Hepatocyte (in vitro differentiated cells): ENCODE measurements at regions not wholly inside any gene's neighbourhood (a gene's known extent, or its start where the extent isn't known, plus 50 kb on each side); places are given as distances from the start of the nearest gene placed in this dataset.

Source experiments
- DNase-seq: peaks from one replicate; pipeline ENCODE4 v3.0.0-alpha.2; 2016; ENCODE audit warnings: low spot score
- H2AFZ ChIP-seq: fragments of 200-600 bp; sonication (generic); 2 replicates; pipeline ENCODE4 v1.6.0; 2016; ENCODE audit warnings: antibody characterized with exemption, mild to moderate bottlenecking
- H3K27ac ChIP-seq: fragments of 200-600 bp; sonication (generic); 2 replicates; pipeline ENCODE4 v1.5.1; 2016; ENCODE audit warnings: mild to moderate bottlenecking
- H3K27me3 ChIP-seq: fragments of 200-600 bp; sonication (generic); 2 replicates; pipeline ENCODE4 v1.6.1; 2016
- H3K36me3 ChIP-seq: fragments of 200-600 bp; sonication (generic); replicated peaks from 2 replicates; pipeline ENCODE4 v1.5.1; 2016; ENCODE audit warnings: low read depth; ENCODE audit not compliant: insufficient read depth
- H3K4me1 ChIP-seq: fragments of 200-600 bp; sonication (generic); 2 replicates; pipeline ENCODE4 v1.5.1; 2016; ENCODE audit warnings: mild to moderate bottlenecking, moderate library complexity; ENCODE audit not compliant: insufficient read depth
- H3K4me2 ChIP-seq: fragments of 200-600 bp; sonication (generic); 2 replicates; pipeline ENCODE4 v1.6.0; 2016
- H3K4me3 ChIP-seq: fragments of 200-600 bp; sonication (generic); 2 replicates; pipeline ENCODE4 v1.5.1; 2016; ENCODE audit warnings: mild to moderate bottlenecking
- H3K79me2 ChIP-seq: fragments of 200-600 bp; sonication (generic); 2 replicates; pipeline ENCODE4 v1.6.0; 2017; ENCODE audit warnings: mild to moderate bottlenecking
- H3K9me2 ChIP-seq: fragments of 200-600 bp; sonication (generic); replicated peaks from 2 replicates; pipeline ENCODE4 v1.6.0; 2017; ENCODE audit warnings: mild to moderate bottlenecking; ENCODE audit not compliant: insufficient read depth
- H3K9me3 ChIP-seq: fragments of 200-600 bp; sonication (generic); 2 replicates; pipeline ENCODE4 v1.5.1; 2016; ENCODE audit warnings: low read depth, mild to moderate bottlenecking
- H4K20me1 ChIP-seq: fragments of 200-600 bp; sonication (generic); 2 replicates; pipeline ENCODE4 v1.6.0; 2016; ENCODE audit warnings: mild to moderate bottlenecking; ENCODE audit not compliant: insufficient read depth, poor library complexity, severe bottlenecking
- EZH2 ChIP-seq: fragments of 200-600 bp; sonication (generic); IDR thresholded peaks from 2 replicates; pipeline ENCODE4 v1.6.1; 2016; ENCODE audit warnings: antibody characterized with exemption, mild to moderate bottlenecking, borderline replicate concordance
- EZH2phosphoT487 ChIP-seq: fragments of 200-600 bp; sonication (generic); IDR thresholded peaks from one replicate; pipeline ENCODE4 v1.6.1; 2018; ENCODE audit warnings: antibody characterized with exemption, mild to moderate bottlenecking, low read depth, moderate library complexity; ENCODE audit not compliant: unreplicated experiment, severe bottlenecking
- WGBS: methylation state at CpG from one replicate; pipeline ENCODE4 v1.1.6; 2016; ENCODE audit warnings: low lambda C conversion rate; ENCODE audit errors: missing lambda C conversion rate; 5-methylcytosine and 5-hydroxymethylcytosine counted together
- TF ChIP-seq, protein P1 (sequence below): fragments of 200-600 bp; sonication (generic); IDR thresholded peaks from 2 replicates; pipeline ENCODE4 v1.5.1; 2016; ENCODE audit warnings: antibody characterized with exemption, mild to moderate bottlenecking; ENCODE audit not compliant: poor library complexity

DNA sequence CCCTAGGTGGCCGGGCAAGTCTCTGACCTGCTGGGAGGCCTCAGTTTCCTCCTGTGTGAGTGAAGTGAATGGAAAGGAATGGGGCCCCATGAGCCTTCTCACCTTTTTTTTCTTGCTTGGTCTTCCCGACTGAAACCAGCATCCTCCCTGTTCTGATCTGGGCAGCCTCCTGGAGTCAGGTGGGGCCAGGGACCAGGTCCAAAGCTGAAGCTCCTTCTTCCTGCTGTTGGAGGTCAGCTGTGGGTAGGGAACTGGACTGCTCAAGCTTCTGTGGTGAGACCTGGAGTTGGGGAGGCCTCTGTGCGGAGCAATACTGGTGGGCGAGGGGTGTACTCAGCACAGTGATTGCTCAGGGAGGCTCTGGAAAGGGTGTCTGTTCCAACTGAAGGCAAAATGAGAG, 99.7 kb downstream of the PCSK1 start:
- Histone ChIP-seq H3K4me1 (peaks cover 17% of the 10 kb centered on the region), H3K79me2 (no peaks in the 10 kb centered on the region), H4K20me1 (no peaks in the 10 kb centered on the region), H3K36me3 (no peaks in the 10 kb centered on the region), H3K9me2 (no peaks in the 10 kb centered on the region), H3K27me3 (no peaks in the 10 kb centered on the region), H2AFZ (no peak overlapping the region), H3K4me3 (no peak overlapping the region), H3K9me3 (no peaks in the 10 kb centered on the region), H3K27ac (no peak overlapping the region), H3K4me2 (no peak overlapping the region)
- 88% methylated on average over 4 of the region's 4 CpGs for WGBS
- no peak for DNase-seq
- TF ChIP-seq, protein P1, sequence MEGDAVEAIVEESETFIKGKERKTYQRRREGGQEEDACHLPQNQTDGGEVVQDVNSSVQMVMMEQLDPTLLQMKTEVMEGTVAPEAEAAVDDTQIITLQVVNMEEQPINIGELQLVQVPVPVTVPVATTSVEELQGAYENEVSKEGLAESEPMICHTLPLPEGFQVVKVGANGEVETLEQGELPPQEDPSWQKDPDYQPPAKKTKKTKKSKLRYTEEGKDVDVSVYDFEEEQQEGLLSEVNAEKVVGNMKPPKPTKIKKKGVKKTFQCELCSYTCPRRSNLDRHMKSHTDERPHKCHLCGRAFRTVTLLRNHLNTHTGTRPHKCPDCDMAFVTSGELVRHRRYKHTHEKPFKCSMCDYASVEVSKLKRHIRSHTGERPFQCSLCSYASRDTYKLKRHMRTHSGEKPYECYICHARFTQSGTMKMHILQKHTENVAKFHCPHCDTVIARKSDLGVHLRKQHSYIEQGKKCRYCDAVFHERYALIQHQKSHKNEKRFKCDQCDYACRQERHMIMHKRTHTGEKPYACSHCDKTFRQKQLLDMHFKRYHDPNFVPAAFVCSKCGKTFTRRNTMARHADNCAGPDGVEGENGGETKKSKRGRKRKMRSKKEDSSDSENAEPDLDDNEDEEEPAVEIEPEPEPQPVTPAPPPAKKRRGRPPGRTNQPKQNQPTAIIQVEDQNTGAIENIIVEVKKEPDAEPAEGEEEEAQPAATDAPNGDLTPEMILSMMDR, result no peak
- TF ChIP-seq EZH2phosphoT487, result no peak
- no peak for TF ChIP-seq EZH2

DNA sequence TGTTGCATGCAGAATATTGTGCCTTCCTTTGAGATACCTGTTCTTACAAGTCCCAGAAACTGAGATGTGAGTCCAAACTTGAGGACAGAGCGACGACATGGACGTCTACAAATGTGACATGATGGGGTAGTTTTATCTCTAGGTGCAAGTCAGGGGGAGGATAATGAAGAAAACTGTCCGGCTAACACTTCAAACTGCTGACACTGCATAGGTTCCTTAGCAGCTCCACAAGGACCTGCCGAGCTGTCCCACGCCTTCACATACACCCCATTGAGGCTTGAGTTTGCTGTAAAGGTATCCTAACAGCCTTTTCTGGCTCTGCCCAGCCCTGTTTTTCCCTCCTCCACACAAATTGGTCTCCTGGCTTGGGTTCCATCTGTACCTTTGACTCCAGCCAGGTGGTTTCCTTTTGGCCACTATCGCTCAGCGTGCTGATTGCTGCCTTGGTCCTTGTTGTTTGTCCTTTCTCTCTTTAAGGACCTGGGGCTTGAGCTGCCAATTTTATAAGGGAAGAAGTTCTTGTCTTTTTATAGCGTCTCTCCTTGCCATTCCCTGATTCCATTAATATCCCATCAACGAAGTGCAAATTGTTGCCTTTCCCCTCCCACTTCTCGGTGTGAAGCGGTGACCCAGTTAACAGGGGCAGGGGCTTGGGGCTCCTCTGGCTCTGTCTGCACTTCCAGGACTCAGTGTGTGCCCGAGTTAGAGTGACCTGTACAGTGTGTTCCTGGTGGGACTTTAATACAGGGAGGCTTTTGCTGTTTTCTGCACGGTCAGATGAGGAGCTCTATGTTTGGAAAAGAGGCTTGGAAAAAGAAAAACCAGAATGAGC, 100.3 kb downstream of the PCSK1 start:
- DNase-seq, result no peak
- WGBS, result 82% methylated on average over 14 of the region's 14 CpGs
- no peak overlapping the region for H3K4me3 ChIP-seq

DNA sequence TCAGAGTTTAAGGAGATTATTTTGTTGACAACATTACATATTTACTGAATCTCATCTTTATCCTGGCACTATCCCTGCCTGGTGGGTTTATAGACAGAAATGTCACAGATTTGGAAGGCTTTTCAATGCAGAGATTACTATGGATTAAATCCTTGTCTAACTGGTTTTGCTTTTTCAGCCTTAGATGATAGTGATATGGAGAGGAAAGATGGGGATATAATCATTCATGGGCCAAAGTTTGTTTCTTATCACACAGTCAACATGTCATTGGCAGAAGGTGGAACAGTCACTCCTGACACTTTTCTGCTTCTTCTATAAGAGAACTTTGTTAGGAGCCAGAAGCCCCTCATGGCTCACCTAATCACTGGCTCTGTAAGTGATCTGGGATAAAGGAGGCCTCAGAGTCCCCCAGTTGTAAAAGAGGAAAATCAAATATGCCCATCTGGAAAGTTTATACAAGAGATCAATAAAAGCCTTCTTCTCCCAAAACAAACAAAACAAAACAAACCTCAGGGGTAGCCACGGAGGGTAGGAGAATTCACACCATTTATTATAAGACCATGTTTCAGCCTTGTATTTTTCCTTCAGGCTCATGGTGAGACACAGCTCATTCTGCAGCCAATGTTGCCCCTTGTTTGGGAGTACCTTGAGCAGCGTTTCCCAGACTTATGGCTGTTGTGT, 101.2 kb downstream of the PCSK1 start:
- Histone ChIP-seq H2AFZ (no peak overlapping the region), H3K4me1 (peaks cover 12% of the 10 kb centered on the region), H3K9me2 (no peaks in the 10 kb centered on the region), H3K4me3 (no peak overlapping the region), H3K36me3 (no peaks in the 10 kb centered on the region), H3K27me3 (no peaks in the 10 kb centered on the region), H3K27ac (peak overlapping the region; percentile 36), H4K20me1 (no peaks in the 10 kb centered on the region), H3K9me3 (no peaks in the 10 kb centered on the region), H3K79me2 (no peaks in the 10 kb centered on the region), H3K4me2 (peak overlapping the region; percentile 41)
- TF ChIP-seq, protein P1, result no peak
- TF ChIP-seq EZH2phosphoT487 (no peak), EZH2 (no peak)
- no peak for DNase-seq
- 39% methylated on average over 2 of the region's 2 CpGs for whole genome bisulfite sequencing

More for the DNA sequence above, 100.3 kb downstream of the PCSK1 start:
- no peak for TF ChIP-seq EZH2phosphoT487
- no peak for TF ChIP-seq EZH2
- TF ChIP-seq, protein P1, result no peak
- Histone ChIP-seq H3K27me3 (no peaks in the 10 kb centered on the region), H3K4me1 (peaks cover 12% of the 10 kb centered on the region), H3K4me2 (no peak overlapping the region), H3K9me3 (no peaks in the 10 kb centered on the region), H3K36me3 (no peaks in the 10 kb centered on the region), H4K20me1 (no peaks in the 10 kb centered on the region), H3K27ac (peak overlapping the region; percentile 14), H3K79me2 (no peaks in the 10 kb centered on the region), H2AFZ (no peak overlapping the region), H3K9me2 (no peaks in the 10 kb centered on the region)
